HUDEP-2 (cell line): ENCODE measurements at regions not wholly inside any gene's neighbourhood (a gene's known extent, or its start where the extent isn't known, plus 50 kb on each side); places are given as distances from the start of the nearest gene placed in this dataset.
"Not testable (repeated sequence)": the region's sequence is repeated elsewhere in the genome, so short reads cannot be mapped to it uniquely, and the experiment has no call there.

ENCODE experiments used
- DNase-seq, 76 experiments: peaks; one replicate each; lab custom pipeline; 2025; ENCODE audit not compliant: unreplicated experiment in 76 of 76; lab: John Stamatoyannopoulos, UW

DNA sequence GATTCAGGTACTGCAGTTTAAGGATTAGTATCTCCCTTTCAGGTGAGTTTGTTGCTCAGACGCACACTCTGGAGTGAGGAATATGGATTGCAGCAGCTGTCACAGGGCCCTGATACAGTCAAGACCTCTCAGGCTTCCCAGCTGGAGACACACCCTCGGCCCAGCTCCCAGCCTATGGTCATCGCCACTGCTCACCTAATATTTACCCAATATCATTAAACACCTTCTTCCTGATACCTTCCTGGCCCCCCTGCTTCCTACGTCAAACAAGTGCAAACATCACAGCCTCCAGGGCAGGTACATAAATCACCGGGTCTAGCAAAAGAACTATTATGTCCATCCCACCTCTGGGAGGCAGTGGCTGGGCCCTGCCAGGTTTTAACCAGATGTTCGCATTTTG is 213.3 kb downstream of the MN1 start:
- no peak for DNase-seq

DNA sequence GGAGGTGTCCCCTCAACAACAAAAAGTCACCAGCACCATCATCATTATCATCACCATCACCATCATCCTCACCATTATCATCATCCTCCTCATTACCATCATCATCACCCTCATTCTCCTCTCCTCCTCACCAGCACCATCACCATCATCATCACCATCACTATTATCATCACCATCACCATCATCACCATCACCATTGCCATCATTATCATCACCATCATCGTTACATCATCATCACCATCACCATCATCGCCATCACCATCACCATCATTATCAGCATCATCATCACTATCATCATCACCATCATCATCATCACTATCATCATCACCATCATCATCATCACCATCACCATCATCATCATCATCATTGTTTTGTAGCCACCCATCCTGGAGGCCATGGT is 212.6 kb downstream of the MN1 start:
- no peak for DNase-seq

DNA sequence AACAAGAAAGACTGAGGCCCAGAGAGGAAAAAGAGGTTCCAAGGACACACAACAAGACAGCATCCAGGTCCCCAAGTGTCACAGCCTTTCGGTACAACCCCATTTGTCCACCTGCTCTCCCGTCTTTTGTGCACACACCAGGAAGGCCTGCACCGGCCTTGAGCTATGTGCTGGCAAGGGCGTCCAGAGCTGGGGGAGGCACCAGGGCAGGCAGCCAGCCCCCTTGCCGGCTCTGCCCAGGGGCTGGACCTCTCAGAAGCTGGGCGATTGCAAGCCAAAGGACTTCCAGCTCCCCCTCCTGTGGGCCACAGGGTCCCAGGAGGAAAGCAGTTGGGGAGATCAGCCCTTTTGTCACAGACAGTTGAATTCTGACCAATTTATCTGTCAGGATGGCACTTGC is 210.5 kb downstream of the MN1 start:
- no peak for DNase-seq

DNA sequence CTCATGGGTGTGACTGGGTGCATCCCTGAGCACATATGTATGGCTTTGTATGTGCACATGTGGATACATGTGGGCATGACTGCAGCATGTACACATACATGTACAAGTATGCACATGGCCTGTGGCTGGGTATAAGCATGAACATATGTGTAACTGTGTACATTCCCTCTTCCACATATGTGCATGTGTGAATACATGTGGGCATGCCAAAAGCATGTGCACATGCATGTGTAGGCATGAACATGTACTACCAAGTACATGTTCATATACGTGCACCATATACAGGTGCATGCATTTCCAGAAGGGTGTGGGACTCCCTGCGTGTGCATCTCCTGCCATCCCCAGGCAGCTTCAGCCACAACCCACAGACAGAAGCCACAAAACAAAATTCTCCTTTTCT is 208.2 kb downstream of the MN1 start:
- no peak for DNase-seq

DNA sequence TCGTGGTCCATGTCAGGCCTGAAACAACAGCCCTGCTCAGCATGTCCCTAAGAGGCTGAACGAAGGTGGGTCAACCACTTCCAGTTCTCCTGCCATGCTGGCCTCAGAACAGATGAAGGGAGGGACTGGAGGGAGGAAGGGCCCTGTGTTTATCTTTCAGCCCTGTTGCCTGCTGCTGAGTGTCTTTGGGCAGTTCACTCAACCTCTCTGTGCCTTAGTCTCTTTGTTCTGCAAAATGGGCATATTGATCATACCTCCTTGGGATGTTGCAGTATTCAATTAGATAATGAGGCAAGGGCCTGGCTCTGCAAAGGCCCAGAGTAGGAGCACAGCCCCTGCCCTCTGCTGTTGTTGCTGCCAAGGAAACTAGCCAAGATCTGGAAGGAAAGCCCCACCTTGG is 207.5 kb downstream of the MN1 start:
- no peak for DNase-seq

DNA sequence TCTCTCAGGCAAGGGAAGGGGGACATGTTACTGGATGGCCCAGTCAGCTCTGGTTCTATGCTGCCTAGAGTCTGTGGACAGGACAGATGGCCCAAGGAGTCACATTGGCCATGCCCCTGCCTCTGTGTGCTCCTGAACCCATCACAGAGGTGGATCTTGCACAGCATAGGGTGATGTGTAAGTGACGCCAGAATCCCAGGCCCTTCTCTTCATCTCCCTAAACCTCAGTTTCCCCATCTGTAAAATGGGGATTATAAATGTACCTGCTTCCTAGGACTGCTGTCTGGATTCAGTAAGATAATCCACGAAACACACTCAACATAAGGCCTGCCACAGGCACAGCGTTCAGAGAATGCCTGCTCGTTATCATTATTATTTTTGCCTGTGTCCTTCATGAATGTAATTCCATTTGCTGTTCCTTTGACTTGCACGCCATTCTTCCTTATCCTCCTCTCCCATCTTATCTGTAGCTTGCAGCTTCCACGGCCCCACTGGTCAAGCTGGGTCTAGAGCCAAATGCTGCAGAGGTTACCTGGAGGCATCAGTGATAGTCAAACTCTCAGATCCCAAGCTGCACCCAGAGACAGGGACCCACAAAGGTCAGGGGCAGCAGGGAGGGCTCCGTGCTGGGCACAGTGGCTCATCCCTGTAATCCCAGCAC is 207.0 kb downstream of the MN1 start:
- DNase-seq, result peak in 28 of 76 experiments; percentile 1 to 58 (median 18)

DNA sequence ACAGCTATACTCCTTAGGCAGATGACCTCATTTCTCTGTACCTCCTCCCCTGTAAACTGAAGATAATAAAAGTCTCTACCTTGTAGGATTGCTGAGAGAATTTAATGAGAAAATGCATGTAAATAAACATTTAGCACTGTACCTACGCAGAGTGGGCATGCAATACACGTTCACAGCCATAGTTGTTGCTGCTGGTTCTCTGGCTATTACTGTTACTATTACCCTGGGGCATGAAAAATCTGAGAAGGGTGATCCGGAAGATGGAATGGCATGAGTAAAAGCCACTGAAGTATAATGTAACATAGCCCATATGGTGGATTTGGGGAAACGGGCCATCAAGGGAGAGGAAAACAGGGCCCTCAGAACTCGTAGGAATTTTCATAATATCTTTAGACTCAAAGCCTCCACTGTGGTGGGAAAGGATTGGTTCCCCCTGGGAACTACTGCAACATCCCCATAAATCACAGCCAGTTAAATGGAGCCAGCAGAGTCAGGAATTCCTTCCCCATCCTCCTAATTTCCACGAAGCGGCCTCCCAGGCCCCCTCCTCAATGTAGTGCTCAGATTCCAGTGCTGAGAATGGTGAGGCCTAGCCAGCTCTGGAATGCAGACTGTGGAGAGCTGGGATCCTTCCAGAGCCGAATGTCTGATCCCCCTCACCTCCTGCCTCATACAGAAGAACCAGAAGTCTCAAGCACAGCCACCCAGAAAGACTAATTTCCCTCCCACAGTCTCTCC is 205.3 kb downstream of the MN1 start:
- no peak for DNase-seq

DNA sequence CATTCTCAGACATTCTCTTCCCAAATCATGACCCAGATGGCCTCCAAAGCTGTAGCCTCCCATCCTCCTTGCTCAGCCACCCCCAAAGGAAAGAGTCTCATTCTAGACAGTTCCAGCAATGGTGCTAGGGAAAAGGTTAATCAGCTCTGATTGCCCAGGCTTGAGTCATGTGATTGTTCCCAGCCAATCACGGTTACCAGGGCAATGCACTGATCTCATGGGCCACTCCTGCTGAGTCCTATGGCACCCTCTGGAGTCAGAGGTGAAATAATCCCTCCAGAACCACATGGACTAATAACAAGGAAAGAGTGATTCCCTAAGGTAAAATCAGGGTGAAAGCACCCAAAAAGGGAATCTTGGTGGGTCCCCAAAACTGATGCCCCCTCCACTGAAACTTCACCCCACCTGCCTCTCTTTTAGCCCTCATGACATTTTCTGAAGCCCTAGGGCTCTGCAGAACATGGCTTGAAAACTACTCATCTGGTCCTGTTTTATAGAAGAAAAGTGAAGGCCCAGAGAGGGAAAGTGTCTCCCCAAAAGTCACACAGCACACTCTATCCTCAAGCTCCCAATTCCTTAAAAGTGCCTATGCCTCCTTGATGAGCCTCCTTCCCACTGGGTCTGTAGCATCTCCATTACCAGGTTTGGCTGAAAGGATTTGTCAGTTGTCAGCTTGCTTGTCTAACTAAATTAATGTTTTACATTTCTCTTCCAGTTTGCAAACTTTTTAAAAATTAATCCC is 203.7 kb downstream of the MN1 start:
- peak in 6 of 76 experiments; percentile 2 to 27 (median 4) for DNase-seq

DNA sequence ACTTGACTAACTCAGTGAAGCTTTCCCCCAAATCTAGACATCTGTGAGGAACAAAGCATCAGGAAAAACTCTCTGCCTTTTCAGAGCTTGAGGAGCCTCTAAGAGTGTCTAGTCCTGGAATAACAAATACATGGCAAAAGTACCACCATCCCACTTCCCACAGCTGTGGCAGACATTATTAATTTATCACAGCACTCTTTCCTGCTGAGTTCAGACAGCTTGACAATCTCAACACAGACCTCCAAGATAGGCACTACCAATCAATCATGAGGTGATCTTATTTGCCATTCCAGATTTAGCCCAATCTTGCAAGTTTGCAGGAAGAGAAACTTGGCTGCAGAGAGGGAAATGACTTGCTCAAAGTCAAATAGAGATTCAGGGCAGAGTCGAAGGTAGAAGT is 202.8 kb downstream of the MN1 start:
- DNase-seq, result no peak

DNA sequence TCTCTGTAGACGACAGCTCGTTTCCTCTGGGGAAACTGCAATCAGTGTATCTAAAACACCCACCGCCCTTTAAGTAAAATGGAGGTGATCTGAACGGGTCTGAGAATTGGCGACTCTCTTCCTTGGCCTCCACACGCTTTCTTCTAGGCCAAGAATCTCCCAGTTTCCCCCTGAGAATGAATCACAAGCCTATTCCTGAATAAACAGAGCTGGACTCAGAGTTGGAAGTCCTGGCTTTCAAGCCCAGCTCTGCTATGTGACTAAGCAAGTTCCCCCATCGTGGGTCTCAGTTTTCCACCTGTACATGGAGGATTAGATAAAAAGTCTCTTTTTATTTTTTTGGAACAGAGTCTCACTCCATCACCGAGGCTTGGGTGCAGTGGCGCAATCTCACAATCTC is 200.4 kb downstream of the MN1 start:
- DNase-seq, result no peak

DNA sequence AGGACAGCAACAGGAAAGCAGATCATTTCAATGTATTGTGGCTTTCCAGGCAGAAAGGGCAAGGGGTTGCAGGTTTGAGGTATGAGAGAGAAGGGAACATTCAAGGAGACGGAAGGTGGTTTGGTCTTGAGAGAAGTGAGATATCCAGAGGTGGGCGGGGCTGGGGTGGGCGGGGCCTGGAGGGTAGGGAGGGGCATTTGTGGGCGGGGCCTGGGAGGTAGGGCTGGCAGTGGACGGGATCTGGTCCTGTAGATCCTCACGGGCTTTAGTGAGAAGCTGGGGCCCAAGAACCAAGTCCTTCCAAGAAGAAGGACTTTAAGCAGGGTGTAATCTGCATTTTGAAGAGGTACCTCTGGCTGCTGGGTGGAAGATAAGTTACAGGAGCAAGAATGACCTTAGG is 199.2 kb downstream of the MN1 start:
- DNase-seq, result peak in 11 of 76 experiments; percentile 2 to 20 (median 7)

DNA sequence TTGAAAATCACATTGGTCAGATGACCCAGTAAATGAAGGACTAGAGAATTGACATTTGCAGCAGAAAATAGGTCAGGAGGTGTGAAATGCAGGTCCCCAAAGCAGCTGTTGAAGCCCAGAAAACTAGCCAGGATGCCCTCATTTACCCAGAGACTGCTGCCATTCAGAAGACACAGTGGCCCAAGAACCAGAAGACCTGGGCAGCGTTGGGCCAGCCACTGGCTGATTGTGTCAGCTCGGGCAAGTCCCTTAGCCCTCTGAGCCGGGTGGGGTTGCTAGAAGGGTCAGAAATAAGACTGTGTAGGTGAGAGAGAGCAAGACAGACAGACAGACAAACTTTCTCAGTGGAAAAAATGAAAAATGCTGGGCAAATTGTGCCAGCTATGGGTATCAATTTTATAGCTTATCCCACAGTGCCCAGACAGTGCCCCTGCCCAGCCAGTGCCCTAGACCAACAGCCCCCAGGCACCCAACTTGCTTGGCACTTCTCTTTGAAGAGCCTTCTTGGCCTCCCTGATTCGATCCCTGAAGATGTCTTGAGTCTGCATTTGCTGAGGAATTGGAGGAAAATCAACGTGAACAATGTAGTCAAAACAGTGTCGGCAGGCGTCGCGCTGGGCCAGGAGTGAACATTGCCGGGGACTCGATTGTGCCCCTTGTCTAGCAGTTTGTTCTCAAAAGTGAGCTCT is 198.3 kb downstream of the MN1 start:
- DNase-seq, result no peak

DNA sequence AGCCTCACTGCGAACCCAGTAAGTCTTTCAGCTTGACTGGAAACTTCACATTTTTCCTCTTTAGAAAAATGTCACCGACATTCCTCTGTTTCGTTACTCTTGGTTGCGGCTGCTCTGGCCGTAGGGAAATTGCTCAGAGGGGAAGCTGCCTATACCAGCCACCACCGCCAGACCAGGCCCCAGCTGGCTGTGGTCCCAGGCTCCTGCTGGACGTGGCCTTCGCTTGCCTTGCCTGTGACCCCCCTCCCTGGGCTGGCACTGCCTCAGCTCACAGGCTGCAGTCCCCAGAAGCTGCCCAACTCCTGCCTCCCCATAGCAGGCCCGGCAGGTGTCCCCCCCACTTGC is 197.8 kb downstream of the MN1 start:
- DNase-seq, result no peak

DNA sequence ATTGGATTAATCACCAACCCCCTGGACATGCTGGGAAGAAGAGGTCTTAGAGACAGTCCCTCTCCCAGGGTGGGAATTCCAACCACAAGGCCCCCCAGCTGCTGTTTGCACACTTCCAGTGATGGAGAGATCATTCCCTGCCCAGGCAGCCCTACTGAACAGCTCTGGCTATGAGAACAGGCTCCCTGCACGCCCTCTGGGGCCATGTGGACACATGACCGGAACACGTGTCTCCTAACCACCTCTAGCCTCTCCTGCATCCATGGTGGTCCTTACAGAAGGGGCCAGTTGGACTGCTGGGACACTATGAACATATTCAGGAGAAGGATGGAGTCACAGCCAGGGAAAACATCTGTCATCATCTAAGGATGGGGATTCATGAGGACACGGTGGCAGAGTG is 196.2 kb downstream of the MN1 start:
- DNase-seq, result no peak

DNA sequence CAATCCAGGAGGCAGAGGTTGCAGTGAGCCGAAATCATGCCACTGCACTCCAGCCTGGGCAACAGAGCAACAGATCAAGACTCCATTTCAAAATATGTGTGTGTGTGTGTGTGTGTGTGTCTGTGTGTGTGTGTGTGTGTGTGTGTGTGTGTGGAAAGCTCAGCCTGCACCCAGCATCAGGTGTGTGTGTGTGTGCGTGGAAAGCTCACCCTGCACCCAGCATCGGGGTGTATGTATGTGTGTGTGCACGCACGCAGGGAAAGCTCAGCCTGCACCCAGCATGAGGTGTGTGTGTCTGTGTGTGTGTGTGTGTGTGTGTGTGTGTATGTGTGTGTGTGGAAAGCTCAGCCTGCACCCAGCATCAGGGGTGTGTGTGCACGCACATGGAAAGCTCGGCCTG is 193.8 kb downstream of the MN1 start:
- not testable (repeated sequence) for DNase-seq

DNA sequence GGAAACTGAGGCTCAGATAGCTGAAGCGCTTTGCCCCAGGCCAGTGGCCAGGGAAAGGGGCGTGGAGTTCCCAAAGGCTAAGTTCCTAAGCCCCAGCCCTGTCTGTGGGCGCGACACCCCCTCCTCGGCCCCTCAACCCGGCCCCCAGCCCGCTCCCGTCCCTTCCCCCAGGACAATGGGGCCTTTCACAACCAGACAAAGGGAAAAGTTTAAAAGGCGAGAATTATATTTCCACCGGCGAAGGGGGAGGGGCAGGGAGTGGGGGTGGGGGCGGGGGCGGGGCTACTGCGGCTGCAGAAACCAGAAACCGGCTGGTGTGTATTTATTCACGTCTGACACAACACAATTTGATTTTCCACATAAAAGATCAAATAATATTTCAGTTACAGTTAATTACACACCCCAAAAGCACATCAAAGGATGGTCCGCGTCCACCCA is 192.1 kb downstream of the MN1 start:
- DNase-seq, result no peak

DNA sequence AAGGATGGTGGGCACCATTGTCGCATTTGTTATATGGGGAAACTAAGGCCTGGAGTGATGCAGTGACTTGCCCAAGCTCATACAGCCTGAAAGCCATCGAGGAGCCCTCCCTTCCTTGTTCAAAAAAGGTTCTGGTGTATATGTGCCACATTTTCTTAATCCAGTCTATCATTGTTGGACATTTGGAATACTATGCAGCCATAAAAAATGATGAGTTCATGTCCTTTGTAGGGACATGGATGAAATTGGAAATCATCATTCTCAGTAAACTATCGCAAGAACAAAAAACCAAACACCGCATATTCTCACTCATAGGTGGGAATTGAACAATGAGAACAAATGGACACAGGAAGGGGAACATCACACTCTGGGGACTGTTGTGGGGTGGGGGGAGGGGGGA is 191.4 kb downstream of the MN1 start:
- DNase-seq, result not testable (repeated sequence)

DNA sequence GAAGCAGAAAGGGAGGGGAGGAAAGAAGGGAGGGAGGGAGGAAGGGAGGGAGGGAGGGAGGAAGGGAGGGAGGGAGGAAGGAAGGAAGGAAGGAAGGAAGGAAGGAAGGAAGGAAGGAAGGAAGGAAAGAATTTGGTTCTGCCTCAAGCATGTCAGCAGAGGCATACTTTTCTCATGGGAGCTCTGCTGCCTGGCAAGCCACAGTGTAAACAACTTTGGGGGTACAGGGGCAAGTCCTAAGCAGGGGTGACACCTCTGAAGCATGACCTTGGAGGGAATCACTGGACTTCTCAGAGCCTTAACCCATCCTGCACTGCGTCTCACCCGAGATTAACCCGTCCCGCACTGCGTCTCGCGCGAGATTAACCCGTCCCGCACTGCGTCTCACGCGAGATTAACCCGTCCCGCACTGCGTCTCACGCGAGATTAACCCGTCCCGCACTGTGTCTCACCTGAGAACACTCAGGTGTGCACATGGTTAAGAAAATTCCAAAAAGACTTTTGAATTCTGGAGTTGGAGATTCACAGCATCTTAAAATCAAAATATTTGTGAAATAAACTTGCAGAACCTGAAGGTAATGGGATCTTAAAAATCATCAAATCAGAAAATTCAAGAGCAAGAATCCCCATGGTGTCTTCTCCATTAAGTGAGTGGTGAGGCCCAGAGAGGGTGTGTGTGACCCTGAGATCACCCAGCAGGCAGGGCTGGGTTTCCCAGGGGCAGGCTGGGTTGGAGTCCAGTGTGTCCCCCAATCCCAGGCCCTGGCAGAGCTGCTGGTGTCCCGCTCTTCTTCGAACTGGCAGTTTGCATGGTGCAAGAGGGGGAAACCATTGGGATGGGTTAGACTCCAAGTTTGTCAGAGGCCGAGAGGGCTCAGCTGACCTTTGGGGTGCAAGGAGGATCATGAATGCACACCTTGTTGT is 190.4 kb downstream of the MN1 start:
- DNase-seq, result no peak

DNA sequence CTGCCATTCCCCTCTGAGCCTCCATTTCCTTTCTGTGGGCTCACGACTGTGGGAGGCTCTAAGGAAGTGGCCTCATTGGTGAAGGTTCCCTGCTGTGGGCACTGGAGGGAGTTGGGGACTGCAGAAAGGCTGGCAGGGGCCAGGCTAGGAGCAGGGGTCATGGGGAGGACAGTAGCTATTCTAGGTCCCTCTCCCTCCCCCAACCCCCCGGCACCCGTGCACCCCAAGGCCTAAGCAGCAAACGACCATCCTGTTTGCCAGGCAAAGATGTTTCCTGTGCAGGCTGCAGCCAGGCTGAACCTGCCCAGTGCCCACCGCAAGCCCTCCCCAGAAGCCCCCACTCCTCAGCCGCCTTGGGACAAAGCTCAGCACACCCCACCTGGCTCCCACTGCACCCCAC is 189.4 kb downstream of the MN1 start:
- DNase-seq, result no peak
